ENCODE measurements at regions not wholly inside any gene's neighbourhood (a gene's known extent, or its start where the extent isn't known, plus 50 kb on each side); places are given as distances from the start of the nearest gene placed in this dataset.

DNA sequence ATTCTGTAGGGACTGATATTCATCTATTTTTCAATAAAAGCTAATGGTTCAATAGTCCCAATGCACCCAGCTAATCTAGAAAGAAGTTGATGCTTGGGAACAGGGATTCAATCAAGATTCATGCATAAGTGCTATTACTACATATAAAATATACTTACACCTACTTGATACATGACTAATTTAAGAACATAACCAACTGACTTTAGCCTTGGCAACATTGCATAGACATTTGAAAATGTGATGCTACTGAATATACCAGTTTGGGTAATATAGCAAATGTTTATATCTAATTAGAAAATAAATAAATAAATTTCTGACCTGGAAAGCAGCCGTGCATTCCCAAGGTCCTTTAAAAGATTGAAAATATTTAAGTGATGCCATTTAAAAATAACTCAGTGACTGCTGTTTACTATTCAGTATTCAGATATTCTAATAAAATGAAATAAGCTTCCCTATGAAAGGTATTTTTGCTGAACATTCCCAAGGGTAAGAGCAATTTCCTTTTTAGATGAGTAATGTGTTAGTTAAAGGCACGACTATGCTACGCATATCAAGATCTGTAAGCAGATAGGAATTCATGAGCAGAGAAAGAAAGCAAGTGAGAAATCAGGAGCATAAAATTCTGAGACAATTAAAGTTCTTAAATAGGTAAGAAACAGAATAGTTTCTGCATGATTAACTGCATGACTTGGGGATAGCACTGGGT lies 160.6 kb upstream of the SYT1 start:
- no peak for DNase-seq

DNA sequence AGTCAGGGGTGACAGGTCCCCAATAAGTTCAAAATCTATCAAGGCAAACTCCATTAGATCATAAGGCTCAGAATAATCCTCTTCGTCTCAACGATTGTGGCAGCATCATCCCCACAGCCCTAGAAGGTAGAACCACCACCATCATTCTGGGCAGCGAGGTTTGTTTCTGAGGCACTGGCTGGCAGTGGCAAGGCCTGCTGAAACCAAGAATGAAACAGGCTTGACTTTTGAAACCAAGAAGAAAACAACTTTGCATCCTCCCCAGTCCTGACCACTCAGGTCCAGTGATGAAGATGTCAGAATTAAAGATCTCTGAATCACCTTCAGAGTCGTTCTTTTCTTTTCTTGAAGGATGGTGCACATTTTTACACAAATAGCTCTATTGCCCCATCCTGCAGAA lies 152.6 kb upstream of the SYT1 start:
- no peak for DNase-seq

DNA sequence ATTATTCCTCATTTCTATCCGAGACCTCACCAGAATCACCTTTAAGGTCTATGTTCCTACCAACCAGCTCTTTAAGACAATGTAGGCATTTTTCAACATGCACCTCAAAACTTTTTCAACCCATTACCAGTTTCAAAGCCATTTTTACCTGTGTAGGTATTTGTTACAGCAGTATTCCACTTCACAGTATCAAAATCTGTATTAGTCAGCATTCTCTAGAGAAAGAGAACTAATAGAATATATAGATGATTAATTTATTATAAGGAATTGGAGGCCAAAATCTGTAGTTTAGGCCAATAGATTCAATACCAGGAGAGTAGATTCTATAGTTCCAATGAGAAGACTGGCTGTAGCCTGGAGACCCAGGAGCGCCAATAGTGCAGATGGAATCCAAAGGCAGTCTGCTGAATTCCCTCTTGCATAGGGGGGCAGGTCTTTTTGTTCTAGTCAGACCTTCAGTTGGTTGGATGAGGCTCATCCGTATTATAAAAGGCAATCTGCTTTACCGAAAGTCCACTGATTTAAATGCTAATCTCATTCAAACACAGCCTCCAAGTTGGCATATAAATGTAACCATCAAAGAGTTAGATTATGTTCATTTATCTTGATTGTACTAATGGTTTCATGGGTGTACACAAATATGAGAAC lies 151.6 kb upstream of the SYT1 start:
- DNase-seq: no peak

DNA sequence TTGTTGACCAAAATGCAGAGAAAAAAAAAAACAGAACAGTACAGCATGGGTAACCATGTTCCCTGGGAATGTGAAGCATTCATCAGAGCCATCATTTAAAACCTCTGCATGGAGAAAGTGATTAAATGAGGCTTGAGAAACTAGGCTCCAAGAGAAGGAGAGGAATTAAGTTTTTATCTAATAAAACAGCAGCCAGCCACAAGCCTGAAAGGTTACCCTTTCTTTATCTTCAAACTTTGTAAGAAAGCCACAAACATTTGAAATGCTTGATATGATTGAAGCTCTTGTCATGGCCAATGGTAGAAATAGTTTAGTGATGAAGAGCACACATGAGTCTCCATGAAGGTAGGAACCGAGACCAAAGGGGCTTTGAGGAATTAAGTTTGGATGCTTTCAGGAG lies 144.9 kb upstream of the SYT1 start:
- no peak for DNase-seq

DNA sequence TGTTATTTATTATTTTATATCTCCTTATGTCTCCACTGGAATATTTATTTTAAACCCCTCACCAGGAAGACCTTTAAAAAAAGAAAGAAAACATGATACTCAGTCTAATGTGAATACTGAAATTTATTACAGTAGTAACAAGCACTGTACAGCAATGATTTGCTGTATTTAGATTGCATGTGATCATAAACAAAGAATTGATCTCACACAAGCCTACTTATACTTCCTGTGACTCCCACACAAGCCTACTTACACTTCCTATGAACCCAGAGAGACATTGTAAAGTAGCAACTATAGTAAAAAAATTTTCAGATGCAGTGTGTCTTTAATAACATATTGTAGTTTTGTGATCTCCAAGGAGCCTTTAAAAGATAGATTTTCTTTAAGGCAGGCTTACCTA lies 142.7 kb upstream of the SYT1 start:
- no peak for DNase-seq

DNA sequence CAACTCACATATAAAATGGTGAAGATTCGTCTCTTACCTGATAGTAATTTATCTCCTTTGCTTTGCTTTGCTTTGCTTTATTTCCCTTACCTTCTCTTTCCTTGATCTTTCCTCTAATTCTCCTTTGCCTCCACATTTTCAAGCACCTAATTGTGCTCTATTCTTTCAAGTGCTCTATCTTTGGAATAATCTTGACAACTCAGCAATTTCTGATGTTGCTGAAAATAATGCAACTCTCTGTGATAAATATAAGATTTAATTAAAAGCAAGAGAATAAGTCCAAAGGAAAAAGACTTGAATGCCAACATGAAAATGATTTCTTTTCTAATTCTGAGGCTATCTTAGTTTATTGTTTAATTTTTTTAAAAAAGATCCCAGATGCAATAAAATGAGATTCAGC lies 139.5 kb upstream of the SYT1 start:
- no peak for DNase-seq

DNA sequence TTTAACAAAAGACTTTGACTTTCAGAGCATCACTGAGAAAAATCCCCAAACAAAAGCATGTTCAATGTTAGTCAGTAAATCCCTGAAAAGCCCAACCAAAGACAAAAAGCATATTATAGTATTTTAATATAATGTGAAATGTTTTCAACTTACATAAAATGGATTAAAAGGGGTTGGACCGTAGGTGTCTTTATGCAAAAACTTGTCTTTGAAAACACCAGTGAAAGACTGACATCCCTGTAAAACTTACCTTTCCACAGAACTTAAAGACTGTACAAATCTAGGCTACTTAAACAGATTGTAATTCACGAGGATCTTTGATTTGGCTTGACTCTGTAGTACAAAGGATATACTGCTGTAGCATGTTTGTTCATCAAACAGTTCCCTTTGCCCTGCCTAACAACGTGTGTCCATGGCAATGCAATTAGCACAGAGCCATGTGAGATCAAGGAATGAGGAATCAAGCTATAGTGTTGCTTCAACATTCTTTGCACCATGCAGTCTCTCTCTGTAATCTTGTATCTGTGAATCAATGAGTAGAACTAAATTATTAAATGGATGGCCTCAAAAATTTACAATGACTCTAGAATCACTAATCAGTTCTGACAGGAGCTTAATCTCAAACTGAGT lies 138.5 kb upstream of the SYT1 start:
- no peak for DNase-seq

DNA sequence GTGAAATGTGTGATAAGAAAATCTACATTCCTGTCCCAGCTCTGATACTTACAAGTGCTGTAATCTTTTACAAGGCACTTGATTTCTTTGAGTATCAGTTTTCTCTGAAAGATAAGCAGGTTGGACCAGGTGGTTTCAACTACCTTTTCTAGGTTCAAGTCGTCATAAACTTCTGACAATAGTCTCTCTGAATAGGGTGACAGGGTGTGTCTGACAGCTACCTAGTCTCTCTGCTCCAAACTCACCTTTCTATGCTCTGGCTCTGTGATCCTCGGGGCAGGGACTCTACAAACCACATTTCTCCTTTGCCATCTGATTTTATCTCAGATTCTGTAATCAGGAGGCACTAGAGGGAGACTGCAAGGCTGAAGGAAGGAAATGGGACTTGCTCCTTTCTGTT lies 137.7 kb upstream of the SYT1 start:
- no peak for DNase-seq

DNA sequence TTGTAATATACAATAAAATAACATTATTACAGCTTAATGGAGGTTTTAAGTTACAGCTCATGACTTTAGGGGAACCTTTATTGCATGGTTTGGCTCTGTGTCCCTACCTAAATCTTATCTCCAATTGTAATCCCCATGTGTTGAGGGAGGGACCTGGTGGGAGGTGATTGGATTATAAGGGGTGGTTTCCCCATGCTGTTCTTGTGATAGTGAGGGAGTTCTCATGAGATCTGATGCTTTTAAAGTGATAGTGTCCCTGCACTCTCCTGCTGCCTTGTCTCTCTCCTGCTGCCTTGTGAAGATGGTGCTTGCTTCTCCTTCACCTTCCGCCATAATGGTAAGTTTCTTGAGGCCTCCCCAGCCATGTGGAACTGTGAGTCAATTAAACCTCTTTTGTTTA lies 132.1 kb upstream of the SYT1 start:
- DNase-seq: no peak

DNA sequence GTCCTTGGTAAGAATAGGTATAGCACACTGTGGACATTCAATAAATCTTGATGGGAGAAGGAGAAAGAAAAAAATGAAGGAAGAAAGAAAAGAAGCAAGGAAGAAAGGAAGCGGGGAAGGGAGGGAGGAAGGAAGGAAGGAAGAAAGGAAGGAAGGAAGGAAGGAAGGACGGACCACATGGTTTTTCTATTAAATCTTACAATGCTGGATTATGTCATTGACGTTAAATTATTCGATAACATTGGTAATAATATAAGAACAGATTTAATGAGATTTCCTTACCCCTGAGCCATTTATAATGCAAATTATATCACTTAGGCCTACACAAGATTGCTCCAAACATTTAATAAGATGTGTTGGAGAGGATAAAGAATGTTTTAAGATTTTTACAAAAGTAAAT lies 124.9 kb upstream of the SYT1 start:
- DNase-seq: no peak

DNA sequence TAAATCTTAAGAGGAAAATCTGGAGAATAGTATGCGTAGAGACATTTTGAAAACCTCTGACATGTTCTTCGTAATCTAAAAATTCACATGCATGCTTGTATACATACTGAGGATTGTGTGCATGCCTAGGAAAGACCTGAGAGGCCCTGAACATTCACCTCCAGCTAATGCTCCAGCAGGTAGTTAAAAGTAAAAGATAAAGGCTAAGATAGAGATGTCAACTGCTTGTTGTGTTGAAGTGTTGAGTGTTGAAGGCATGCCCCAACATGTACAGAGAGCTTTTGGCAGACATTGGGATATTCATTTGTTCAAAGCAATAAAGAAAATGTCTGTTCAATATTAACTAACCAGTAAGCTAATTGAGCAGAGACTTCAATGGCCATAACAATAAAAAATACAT lies 118.6 kb upstream of the SYT1 start:
- DNase-seq: no peak

DNA sequence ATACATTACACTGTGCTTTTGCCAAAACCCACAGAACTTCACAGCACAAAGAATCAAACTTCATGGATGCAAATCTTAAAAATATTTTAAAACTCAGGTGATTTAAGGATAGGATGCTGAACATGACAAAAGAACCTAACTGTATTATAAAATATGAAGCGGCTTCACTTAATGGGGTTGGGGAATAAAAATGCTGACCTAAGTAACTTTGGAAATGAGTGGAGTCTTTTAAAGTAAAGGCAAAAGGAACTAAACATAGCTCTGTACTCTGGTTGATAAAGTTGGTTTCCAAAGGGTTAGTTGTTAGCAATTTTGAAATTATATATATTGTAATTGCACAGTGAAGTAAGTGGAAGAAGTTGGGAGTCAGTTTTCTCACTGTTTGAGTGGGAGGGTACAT lies 111.5 kb upstream of the SYT1 start:
- no peak for DNase-seq

DNA sequence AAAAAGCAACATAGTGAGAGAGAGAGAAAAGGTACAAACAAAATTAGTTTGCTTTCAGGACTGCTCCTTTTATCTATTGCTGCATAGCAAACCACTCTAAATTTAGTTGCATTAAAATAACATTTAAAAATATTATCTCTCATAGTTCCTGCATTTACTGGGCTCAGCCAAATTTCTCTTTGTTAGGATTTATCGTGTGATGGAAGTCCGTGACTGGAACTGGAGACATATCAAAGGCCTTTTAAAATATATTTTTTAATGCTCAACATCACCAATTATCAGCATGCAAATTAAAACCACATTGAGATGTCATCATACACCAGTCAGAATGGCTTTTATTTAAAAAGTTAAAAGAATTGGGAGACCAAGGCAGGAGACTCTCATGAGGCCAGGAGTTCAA lies 107.6 kb upstream of the SYT1 start:
- DNase-seq: no peak

DNA sequence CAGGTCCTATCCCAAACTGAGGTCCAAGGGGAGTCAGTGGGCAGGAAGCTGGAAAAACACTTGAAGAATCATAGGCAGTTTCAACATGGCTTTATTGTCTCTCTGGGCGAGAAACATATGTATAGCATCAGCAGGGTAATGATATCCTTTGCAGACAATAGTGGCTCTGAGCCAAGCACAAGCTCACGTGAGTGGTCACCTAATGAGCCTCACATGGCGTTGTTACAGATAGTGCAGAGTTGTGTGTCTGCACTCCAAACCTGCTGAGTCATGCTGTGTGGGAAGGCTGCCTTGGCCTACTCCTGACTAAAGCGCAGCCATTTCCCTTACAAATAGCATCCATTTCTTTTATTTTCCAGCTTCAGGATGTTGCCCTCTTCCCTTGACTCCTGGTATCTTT lies 105.2 kb upstream of the SYT1 start:
- DNase-seq: no peak

DNA sequence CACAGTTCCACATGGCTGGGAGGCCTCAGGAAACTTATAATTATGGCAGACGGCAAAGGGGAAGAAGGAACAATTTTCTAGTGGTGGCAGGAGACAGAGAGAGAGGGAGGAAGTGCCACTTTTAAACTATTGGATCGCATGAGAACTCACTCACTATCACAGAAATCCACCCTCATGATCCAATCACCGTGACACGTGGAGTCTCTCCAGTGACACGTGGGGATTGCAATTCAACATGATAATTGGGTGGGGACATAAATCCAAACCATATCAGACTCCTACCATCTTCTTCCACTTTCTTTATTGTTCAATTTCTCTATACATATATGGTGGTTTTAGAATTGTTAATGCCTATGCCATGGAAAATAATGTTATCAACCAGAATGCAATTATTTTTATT lies 103.7 kb upstream of the SYT1 start:
- DNase-seq: no peak

DNA sequence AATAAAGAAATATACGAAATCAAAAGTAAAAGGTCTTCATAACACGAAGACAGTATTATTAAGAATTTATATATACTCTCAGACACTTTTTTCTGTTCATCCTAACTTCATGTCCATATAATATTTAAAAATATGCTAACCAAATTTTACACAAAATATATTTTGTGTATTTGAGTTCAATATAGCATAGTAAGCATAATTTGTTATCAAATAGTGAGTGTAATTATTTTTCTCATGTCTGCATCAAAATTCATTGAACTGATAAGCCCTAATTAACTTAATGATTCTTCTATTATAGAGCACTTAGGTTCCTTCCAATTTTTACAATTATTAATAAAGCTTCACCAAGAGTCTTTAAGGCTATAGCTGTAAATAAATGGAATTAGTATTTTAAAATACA lies 99.7 kb upstream of the SYT1 start:
- DNase-seq: no peak

DNA sequence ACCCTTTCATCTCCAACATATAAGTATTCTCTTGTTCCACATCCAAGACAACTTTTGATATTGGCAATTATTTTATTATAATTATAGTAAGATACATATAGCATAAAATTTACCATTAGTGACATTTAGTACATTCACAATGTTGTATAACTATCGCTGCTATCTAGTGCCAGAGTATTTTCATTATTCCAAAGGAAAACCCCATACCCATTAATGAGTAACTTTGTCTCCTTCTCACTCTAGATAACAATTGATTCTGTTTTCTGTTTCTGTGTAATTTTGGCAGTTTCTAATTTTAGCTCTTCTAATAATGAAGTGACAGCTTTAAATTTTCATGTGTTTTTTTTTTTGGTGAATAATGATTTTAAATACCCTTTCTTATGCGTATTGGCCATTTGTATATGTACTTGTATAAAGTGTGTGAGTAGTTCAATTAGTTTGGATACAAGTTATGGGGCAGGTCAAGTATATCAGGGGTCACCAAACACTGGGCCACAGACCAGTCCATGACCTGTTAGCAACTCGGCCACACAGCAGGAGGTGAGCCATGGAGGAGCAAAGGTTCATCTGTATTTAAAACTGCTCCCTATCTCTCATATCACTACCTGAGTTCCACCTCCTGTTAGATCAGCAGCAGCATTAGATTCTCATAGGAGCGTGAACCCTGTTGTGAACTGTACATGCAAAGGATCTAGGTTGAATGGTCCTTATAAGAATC lies 97.2 kb upstream of the SYT1 start:
- no peak for DNase-seq

DNA sequence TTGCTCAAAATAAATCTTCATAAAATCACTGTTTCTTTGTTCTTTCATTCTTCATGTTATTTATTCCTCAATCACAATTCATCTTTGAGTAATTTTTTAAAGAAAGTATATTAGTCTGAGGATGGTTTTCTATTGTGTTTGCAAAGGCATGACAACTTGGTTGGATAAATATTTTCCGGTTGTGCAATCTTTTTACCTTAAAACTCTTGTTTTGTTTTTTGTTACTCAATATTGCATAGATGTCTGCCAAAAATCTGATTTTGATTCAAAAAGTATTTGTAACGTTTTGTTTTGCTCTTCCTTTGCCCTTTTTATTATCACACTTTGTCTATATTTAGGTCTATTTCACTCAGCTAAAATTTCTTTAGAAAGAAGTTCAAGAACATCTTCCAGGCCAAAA lies 86.2 kb upstream of the SYT1 start:
- no peak for DNase-seq

DNA sequence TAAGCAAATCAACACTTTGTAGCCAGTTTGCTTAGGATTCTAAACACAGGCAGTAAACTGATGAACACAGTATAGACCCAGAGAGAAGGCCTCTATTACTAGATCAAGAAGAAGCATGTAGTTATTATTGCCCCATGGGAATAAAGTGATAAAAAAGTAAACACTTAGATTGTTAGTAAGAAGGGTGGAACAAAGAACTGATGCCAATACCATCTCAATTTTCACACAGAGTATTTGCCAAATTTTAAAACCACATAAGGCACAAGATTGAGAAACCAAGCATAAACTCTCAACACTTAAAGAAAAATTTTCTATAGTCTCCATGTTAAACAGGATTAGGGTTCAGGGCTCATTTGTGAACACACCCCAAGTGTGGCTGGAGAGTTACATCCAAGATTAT lies 77.0 kb upstream of the SYT1 start:
- no peak for DNase-seq

DNA sequence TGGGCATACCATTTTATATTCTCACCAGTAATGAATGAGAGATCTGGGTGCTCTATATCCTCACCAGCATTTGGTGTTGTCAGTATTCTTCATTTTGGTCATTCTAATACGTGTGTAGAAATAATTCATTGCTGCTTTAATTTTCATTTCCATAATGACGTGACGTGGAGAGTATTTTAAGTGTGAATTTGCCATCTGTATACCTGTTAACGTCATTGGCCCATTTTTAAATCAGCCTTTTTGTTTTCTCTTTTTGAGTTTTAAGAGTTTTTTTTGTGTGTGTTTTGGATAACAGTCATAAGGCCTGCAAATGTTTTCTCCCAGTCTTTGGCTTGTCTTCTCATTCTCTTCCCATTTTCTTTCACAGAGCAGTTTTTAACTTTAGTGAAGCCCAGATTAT lies 74.4 kb upstream of the SYT1 start:
- no peak for DNase-seq

DNA sequence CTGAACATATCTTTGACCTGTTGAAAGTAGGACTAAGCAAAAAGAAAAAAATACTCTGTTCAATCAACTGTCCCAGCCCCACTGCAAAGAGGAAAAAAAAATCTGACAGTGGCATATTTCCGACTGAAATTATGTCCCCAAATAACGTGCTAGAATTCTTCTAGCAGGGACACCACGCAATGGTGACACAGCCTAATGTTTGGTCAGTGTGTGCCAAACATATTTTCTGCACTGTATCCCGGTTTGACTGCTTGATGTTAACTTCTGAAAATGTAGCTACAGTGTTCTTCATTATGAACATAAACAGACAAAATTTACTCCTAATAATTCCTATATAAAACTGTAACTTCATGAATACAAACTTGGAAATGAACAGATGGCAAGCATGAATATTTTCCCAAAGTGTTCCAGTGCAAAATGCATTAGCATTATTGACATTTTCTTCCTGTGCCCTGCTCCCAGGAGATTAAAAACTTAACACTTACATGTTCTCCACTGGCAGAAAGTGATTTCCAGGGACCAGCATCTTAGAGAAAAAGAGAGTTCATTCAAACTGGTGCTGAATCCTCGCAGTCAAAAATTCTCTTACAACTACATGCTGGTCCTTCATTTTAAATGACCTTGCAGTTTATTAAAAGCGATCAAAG lies 72.4 kb upstream of the SYT1 start:
- DNase-seq: no peak

DNA sequence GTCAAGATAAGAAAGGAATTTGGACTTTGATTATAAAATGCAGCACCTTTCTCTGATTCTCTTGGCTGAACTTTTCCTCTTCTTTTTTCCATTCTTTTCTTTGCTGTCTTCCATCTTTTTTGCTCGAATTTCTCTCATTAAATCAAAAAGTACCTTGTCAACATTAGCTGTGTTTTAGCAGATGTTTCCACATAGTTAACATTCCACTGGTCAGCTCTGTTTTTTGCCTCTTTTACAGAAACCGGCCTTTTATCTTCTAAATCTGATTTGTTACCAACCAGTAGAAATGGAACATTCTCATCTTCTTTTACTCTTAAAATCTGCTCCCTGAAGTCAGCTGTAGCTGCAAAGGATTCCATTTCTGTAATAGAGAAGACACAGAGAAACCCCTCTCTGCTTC lies 71.1 kb upstream of the SYT1 start:
- DNase-seq: no peak

DNA sequence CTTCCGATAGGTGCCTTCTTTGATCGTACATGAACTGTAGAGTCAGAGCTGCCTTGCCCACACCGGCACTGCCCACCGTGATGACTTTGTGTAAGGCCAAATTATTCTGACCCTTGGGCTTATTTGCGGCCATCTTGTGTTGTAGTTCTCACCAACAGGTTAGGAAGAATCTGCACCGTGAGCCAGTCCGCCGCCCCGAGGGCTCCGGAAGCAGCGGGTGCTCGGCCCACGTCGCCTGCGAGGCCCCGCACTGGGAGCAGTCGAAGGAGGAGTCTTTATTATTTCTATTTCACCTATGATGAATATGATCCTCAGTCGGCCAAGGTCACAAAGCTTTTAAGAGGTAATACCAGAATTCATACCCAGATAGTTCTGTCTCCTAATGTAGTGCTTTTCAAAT lies 70.6 kb upstream of the SYT1 start:
- no peak for DNase-seq
